Stimulated activated CD8-positive, alpha-beta memory T cell treated with anti-CD3 and anti-CD28 coated beads, Interleukin-12 subunit alpha, Interleukin-12 subunit beta, amount 100 ng/mL, for 24 hours (primary cell): ENCODE measurements at regions not wholly inside any gene's neighbourhood (a gene's known extent, or its start where the extent isn't known, plus 50 kb on each side); places are given as distances from the start of the nearest gene placed in this dataset.

ENCODE experiments used
- DNase-seq: peaks from one replicate; pipeline ENCODE4 v3.0.0-alpha.2; 2020; ENCODE audit errors: extremely low read depth

- no peak for DNase-seq
Measured at GRCh38 chr4:19329077-19329476, 922.6 kb upstream of the SLIT2 start.

GRCh38 chr4:19327364-19327763 lies 924.3 kb upstream of the SLIT2 start:
- no peak for DNase-seq

- no peak for DNase-seq
Measured at GRCh38 chr4:19324184-19324583, 927.5 kb upstream of the SLIT2 start.

GRCh38 chr4:19319607-19320006 lies 932.1 kb upstream of the SLIT2 start:
- DNase-seq = no peak

- no peak for DNase-seq
Measured at GRCh38 chr4:19317377-19317776, 934.3 kb upstream of the SLIT2 start.

GRCh38 chr4:19314116-19314515 lies 937.6 kb upstream of the SLIT2 start:
- no peak for DNase-seq

GRCh38 chr4:19309378-19309777 lies 942.3 kb upstream of the SLIT2 start:
- no peak for DNase-seq

- DNase-seq = no peak
Measured at GRCh38 chr4:19304028-19304427, 947.7 kb upstream of the SLIT2 start.

- DNase-seq = no peak
Measured at GRCh38 chr4:19301527-19301926, 950.2 kb upstream of the SLIT2 start.

- no peak for DNase-seq
Measured at GRCh38 chr4:19300213-19300612, 951.5 kb upstream of the SLIT2 start.

- no peak for DNase-seq
Measured at GRCh38 chr4:19298998-19299397, 952.7 kb upstream of the SLIT2 start.

- no peak for DNase-seq
Measured at GRCh38 chr4:19293781-19294180, 957.9 kb upstream of the SLIT2 start.

GRCh38 chr4:19293080-19293479 lies 958.6 kb upstream of the SLIT2 start:
- no peak for DNase-seq

- no peak for DNase-seq
Measured at GRCh38 chr4:19286924-19287323, 964.8 kb upstream of the SLIT2 start.

- no peak for DNase-seq
Measured at GRCh38 chr4:19285146-19285545, 966.6 kb upstream of the SLIT2 start.

- DNase-seq = no peak
Measured at GRCh38 chr4:19278665-19279064, 973.0 kb upstream of the SLIT2 start.

- no peak for DNase-seq
Measured at GRCh38 chr4:19266566-19266965, 985.1 kb upstream of the SLIT2 start.

- DNase-seq = no peak
Measured at GRCh38 chr4:19262467-19262866, 989.2 kb upstream of the SLIT2 start.

- DNase-seq = no peak
Measured at GRCh38 chr4:19260346-19260745, 991.4 kb upstream of the SLIT2 start.

- DNase-seq = no peak
Measured at GRCh38 chr4:19259920-19260319, 991.8 kb upstream of the SLIT2 start.

- no peak for DNase-seq
Measured at GRCh38 chr4:19256823-19257222, 994.9 kb upstream of the SLIT2 start.

GRCh38 chr4:19254486-19254885 lies 997.2 kb upstream of the SLIT2 start:
- no peak for DNase-seq

GRCh38 chr4:19248023-19248422 lies 1003.7 kb upstream of the SLIT2 start:
- no peak for DNase-seq

- no peak for DNase-seq
Measured at GRCh38 chr4:19241895-19242294, 1009.8 kb upstream of the SLIT2 start.

GRCh38 chr4:19239565-19239964 lies 1012.1 kb upstream of the SLIT2 start:
- DNase-seq = no peak
